Esophagus muscularis mucosa (tissue), 3 donors: ENCODE measurements at regions not wholly inside any gene's neighbourhood (a gene's known extent, or its start where the extent isn't known, plus 50 kb on each side); places are given as distances from the start of the nearest gene placed in this dataset.

Source experiments
- POLR2A ChIP-seq: fragments of 450-650 bp; IDR thresholded peaks from one replicate; pipeline ENCODE4 v1.6.1; 2017; ENCODE audit warnings: antibody characterized with exemption, moderate library complexity, mild to moderate bottlenecking, low read depth
- TF ChIP-seq, protein P1 (sequence below), 3 experiments: fragments of 200-600 bp in 2 of 3; fragments of 450-650 bp in 1 of 3; sonication (generic) in 2 of 3; IDR thresholded peaks; one replicate each; pipeline ENCODE4 v1.5.1; 2017 to 2019; ENCODE audit warnings: antibody characterized with exemption in 3 of 3, mild to moderate bottlenecking in 2 of 3, moderate library complexity in 1 of 3

GRCh38 chr3:168794427-168794826 is 698.7 kb upstream of the GOLIM4 start:
- TF ChIP-seq, protein P1, sequence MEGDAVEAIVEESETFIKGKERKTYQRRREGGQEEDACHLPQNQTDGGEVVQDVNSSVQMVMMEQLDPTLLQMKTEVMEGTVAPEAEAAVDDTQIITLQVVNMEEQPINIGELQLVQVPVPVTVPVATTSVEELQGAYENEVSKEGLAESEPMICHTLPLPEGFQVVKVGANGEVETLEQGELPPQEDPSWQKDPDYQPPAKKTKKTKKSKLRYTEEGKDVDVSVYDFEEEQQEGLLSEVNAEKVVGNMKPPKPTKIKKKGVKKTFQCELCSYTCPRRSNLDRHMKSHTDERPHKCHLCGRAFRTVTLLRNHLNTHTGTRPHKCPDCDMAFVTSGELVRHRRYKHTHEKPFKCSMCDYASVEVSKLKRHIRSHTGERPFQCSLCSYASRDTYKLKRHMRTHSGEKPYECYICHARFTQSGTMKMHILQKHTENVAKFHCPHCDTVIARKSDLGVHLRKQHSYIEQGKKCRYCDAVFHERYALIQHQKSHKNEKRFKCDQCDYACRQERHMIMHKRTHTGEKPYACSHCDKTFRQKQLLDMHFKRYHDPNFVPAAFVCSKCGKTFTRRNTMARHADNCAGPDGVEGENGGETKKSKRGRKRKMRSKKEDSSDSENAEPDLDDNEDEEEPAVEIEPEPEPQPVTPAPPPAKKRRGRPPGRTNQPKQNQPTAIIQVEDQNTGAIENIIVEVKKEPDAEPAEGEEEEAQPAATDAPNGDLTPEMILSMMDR (IDR thresholded peaks at IDR 0.05): no peak
- TF ChIP-seq POLR2A: no peak
